ENCODE measurements at regions not wholly inside any gene's neighbourhood (a gene's known extent, or its start where the extent isn't known, plus 50 kb on each side); places are given as distances from the start of the nearest gene placed in this dataset.

DNA sequence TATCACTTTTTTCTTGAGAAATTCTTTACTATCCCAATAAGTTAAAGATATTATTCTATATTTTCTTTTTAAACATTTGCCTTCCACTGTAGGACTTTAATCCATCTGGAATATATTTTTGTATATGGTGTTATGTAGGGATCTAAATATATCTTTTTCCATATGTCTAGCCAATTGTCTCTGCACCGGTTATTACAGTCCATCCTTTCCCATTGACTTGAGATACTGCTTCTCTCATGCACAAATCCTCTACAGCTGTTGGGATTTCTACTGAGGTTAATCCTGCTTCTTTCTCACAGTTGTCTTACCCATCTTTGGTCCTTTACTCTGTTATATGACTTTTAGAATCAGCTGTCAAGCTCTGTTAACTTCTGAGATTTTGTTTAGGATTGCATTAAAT lies 483.8 kb upstream of the CDH4 start:
- H3K27me3 ChIP-seq (ENCODE audit: insufficient read depth, poor library complexity, severe bottlenecking): peaks cover 2% of the 10 kb centered on the region
- no peak for DNase-seq (ENCODE audit: low read depth in 1 of 2, low spot score in 1 of 2)
- no peak overlapping the region for H3K27ac ChIP-seq (replicated peaks)
- no peak overlapping the region for H3K4me3 ChIP-seq (replicated peaks; ENCODE audit: insufficient read depth, low read length)
- TF ChIP-seq SPI1 (IDR thresholded peaks at IDR 0.05; ENCODE audit: borderline replicate concordance, low read depth): no peak
- TF ChIP-seq, protein P1, sequence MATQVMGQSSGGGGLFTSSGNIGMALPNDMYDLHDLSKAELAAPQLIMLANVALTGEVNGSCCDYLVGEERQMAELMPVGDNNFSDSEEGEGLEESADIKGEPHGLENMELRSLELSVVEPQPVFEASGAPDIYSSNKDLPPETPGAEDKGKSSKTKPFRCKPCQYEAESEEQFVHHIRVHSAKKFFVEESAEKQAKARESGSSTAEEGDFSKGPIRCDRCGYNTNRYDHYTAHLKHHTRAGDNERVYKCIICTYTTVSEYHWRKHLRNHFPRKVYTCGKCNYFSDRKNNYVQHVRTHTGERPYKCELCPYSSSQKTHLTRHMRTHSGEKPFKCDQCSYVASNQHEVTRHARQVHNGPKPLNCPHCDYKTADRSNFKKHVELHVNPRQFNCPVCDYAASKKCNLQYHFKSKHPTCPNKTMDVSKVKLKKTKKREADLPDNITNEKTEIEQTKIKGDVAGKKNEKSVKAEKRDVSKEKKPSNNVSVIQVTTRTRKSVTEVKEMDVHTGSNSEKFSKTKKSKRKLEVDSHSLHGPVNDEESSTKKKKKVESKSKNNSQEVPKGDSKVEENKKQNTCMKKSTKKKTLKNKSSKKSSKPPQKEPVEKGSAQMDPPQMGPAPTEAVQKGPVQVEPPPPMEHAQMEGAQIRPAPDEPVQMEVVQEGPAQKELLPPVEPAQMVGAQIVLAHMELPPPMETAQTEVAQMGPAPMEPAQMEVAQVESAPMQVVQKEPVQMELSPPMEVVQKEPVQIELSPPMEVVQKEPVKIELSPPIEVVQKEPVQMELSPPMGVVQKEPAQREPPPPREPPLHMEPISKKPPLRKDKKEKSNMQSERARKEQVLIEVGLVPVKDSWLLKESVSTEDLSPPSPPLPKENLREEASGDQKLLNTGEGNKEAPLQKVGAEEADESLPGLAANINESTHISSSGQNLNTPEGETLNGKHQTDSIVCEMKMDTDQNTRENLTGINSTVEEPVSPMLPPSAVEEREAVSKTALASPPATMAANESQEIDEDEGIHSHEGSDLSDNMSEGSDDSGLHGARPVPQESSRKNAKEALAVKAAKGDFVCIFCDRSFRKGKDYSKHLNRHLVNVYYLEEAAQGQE (IDR thresholded peaks at IDR 0.05; ENCODE audit: insufficient replicate concordance, low read depth): no peak
- TF ChIP-seq GABPA (IDR thresholded peaks at IDR 0.05; ENCODE audit: low read depth): no peak
- TF ChIP-seq, protein P2, sequence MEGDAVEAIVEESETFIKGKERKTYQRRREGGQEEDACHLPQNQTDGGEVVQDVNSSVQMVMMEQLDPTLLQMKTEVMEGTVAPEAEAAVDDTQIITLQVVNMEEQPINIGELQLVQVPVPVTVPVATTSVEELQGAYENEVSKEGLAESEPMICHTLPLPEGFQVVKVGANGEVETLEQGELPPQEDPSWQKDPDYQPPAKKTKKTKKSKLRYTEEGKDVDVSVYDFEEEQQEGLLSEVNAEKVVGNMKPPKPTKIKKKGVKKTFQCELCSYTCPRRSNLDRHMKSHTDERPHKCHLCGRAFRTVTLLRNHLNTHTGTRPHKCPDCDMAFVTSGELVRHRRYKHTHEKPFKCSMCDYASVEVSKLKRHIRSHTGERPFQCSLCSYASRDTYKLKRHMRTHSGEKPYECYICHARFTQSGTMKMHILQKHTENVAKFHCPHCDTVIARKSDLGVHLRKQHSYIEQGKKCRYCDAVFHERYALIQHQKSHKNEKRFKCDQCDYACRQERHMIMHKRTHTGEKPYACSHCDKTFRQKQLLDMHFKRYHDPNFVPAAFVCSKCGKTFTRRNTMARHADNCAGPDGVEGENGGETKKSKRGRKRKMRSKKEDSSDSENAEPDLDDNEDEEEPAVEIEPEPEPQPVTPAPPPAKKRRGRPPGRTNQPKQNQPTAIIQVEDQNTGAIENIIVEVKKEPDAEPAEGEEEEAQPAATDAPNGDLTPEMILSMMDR (IDR thresholded peaks at IDR 0.05; ENCODE audit: insufficient read depth, low read length): no peak
- no peak for TF ChIP-seq POLR2AphosphoS5 (IDR thresholded peaks at IDR 0.05; ENCODE audit: low read depth)

DNA sequence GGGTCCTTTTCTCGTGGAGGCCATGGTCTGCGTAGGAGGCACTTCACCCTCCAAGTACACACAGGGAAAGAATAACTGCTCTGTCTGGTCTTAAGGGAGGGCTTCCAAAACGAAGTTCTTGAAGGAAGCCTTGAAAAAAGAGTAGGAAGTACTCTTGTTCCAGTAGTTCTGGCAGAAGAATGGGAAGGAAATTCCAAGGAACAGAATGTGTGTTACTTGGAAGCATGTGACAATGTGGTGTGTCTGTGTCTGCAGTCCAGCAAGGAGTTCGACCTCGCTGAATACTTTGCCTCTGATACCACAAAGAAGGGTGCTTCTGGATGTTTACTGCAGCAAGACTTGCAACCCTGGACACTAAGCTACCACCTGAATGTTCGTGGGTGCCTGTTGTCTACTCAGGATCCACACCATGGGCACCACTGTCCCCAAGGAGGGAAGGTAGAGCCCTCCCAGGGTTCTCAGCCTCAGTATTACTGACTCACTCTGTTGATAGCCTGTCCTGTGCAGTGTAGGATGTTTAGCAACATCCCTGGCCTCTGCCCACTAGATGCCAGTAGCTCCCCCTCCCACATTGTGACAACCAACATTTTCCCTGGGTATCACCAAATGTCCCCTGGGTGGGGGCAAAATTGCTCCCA lies 471.6 kb upstream of the CDH4 start:
- Histone ChIP-seq H3K27ac (replicated peaks) (no peak overlapping the region), H3K4me3 (replicated peaks; ENCODE audit: insufficient read depth, low read length) (no peak overlapping the region), H3K27me3 (ENCODE audit: insufficient read depth, poor library complexity, severe bottlenecking) (no peaks in the 10 kb centered on the region)
- no peak for DNase-seq (ENCODE audit: low read depth in 1 of 2, low spot score in 1 of 2)
- TF ChIP-seq, protein P2 (IDR thresholded peaks at IDR 0.05; ENCODE audit: insufficient read depth, low read length): no peak
- TF ChIP-seq, protein P1 (IDR thresholded peaks at IDR 0.05; ENCODE audit: insufficient replicate concordance, low read depth): no peak
- TF ChIP-seq SPI1 (IDR thresholded peaks at IDR 0.05; ENCODE audit: borderline replicate concordance, low read depth): no peak
- TF ChIP-seq GABPA (IDR thresholded peaks at IDR 0.05; ENCODE audit: low read depth): no peak
- TF ChIP-seq POLR2AphosphoS5 (IDR thresholded peaks at IDR 0.05; ENCODE audit: low read depth): no peak

DNA sequence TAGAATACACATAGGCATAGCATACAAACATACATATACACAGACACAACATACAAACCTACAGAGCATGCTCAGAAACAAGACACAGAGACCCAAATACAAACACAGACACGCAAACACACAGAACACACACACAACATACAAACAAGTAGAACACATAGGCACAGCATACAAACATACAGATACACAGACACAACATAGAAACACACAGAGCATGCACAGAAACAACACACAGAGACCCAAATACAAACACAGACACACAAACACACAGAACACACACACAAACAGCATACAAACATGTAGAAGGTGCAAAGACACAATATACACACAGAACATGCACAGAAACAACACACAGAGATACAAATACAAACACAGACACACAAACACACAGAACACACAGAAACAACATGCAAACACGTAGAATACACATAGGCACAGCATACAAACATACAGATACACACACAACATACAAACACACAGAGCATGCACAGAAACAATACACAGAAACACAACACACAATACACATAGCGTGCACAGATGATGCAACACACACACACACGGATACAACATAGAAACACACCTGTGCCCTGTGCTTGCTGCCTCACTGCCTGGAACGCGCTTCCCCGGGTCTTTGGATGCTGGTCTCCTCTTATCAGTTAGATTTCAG lies 469.0 kb upstream of the CDH4 start:
- Histone ChIP-seq H3K4me3 (replicated peaks; ENCODE audit: insufficient read depth, low read length) (no peak overlapping the region), H3K27me3 (ENCODE audit: insufficient read depth, poor library complexity, severe bottlenecking) (no peaks in the 10 kb centered on the region), H3K27ac (replicated peaks) (no peak overlapping the region)
- DNase-seq (ENCODE audit: low read depth in 1 of 2, low spot score in 1 of 2): no peak
- TF ChIP-seq, protein P1 (IDR thresholded peaks at IDR 0.05; ENCODE audit: insufficient replicate concordance, low read depth): no peak
- TF ChIP-seq POLR2AphosphoS5 (IDR thresholded peaks at IDR 0.05; ENCODE audit: low read depth) (no peak), GABPA (IDR thresholded peaks at IDR 0.05; ENCODE audit: low read depth) (no peak), SPI1 (IDR thresholded peaks at IDR 0.05; ENCODE audit: borderline replicate concordance, low read depth) (no peak)
- TF ChIP-seq, protein P2 (IDR thresholded peaks at IDR 0.05; ENCODE audit: insufficient read depth, low read length): no peak

Measured in HL-60 (cell line).